GM18511 (cell line): ENCODE measurements at regions not wholly inside any gene's neighbourhood (a gene's known extent, or its start where the extent isn't known, plus 50 kb on each side); places are given as distances from the start of the nearest gene placed in this dataset.

Experiments used
- ATAC-seq: cut with Tn5 transposase; IDR thresholded peaks from one replicate; pipeline ENCODE4 v1.9.1; 2021; ENCODE audit warnings: mild to moderate bottlenecking, moderate library complexity; ENCODE audit not compliant: unreplicated experiment

DNA sequence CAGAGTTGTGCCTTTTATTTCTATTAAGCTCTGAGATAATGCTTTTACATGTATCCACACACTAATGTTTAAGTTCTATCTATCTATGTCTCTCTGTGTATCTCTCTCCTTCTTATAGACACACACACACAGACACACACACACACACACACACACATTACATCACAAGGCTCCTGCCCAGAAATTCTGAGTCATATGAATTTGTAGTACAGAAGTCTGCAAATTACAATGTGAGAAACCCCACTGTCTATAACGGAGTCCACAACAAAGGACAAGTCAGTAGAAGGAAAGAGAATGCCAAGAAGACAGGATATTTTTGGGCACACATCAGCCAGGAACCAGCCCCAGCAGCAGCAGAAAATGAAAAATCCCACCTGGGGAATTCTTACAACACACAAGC lies 142.4 kb downstream of the EN1 start:
- ATAC-seq = no peak

DNA sequence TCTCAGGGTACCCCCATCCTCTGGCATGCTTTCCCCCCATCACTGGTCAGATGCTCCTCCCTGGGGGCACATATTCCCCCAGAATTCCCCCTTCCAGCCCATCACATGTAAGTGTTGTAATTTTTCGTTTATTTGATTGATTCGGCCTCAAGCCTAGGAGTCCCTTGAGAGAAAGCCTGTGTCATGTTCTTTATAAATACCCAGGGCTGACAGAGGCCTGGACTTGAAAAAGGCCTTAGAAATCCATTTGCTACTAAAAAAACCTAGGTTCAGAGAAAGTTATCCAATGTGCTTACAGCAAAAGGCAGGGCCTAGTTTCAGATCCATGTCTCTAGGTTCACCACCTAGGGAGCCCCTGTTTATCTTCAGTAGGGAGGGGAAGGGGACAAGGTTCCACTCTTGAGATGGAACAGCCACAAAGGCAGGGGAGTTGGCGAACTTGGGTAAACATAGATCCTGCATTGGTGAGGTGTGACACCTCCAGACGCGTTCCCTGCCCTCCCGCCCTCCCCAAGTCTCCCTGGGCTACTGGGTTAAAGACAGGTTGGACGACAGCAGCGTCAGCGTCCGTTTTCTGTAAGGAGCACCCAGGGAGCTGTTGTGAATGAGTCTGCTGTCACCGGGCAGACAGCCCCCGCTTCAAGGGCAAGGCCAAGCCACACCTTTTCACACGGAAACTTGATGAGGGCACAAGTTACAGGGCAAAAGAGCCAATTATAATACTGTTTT lies 147.8 kb downstream of the EN1 start:
- no peak for ATAC-seq

GRCh38 chr2:118698564-118698963 lies 148.9 kb downstream of the EN1 start:
- ATAC-seq = no peak

- no peak for ATAC-seq
Measured at GRCh38 chr2:118697781-118698180, 149.7 kb downstream of the EN1 start.

DNA sequence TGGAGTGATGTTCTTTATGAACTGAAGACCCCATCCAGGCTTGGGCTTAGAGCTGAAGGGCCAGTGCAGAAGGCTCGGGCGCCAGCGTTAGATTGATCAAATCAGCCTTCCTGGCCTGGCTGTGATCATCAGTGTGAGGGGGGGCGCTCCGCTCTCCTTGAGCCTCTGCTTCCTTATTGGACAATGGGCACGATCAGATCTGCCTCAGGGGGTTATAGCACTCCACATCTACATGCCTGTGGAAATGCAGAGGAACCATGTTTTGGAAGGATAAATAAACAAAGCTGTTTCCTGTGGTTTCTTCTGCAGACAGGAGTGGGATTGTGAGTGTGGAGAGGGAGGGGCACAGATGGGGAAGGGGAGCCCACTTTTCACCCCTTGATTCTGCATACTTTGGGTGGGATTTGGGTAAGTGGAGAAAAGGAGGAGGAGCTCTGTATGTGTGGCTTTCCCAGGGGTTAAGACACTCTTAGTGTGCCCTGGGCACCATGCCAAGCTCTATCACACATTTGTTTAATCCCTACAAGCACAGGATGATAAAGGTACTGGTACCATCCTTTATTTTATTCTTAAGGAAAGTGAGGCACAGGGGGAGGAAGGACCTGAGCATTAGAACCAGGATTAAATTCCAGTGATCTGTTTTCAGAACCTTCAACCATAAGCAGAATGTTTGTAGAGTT lies 150.5 kb downstream of the EN1 start:
- ATAC-seq = no peak

GRCh38 chr2:118693287-118693822 lies 154.1 kb downstream of the EN1 start:
- no peak for ATAC-seq

GRCh38 chr2:118689874-118690273 lies 157.6 kb downstream of the EN1 start:
- no peak for ATAC-seq

GRCh38 chr2:118689456-118689855 lies 158.0 kb downstream of the EN1 start:
- ATAC-seq = no peak

DNA sequence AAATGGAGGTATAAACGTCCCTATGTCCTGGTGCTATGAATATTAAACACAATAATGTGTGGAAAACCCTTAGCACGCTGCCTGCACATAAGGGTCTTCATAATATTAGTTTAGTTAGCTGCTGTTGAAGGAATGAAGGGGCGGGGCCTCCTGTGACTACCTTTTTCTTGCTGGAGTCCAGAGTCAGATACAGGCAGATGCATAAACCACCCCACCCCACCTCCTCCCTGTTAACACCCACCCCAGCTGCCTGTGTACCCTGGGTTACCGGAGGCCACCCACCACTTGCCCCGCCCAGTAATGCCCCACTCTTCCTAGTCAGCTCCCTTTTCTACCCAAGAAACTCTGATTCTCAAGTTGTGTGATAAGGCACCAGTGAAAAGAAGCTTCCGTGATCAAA lies 158.4 kb downstream of the EN1 start:
- no peak for ATAC-seq

GRCh38 chr2:118687698-118688097 lies 159.8 kb downstream of the EN1 start:
- no peak for ATAC-seq

DNA sequence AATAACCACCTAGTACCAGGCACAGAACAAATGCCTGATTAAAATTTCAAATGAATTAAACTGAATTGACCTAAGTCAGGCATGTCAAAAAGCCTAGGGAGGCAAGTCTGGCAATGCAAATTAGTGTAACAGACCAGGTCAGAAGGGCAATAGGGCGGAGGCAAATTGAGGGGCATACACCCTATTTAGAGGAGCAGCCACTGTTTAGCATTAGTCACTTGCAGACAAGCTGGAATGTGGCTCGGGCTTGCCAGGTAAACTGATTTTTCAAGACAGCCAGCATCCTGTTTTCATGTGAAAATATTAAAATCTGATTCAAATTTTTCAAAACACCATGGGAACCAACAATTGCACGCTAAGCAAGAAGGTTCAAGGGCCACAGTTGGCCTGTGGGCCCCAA lies 160.3 kb downstream of the EN1 start:
- no peak for ATAC-seq

GRCh38 chr2:118686346-118686745 lies 161.1 kb downstream of the EN1 start:
- no peak for ATAC-seq

DNA sequence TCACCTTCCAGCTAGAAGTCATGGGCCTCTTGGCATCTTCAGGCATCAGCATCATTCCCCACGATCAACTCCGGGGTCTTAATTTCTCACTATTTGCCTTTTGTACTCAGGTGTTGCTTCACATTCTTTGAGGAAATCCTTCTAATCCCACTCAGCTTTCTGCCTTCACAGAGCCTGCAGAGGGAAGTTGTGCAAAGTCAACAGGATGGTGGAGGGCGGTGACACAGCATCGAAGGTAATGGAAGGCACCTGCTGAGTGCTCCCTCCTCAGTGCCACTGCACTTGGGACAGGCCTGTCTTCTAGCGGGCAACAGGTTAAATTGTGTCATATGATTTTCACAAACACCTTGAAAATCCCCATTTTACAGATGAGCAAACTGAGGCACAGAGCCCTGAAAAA lies 164.0 kb downstream of the EN1 start:
- no peak for ATAC-seq

GRCh38 chr2:118678985-118679384 lies 168.5 kb downstream of the EN1 start:
- ATAC-seq = no peak

- ATAC-seq = no peak
Measured at GRCh38 chr2:118677546-118677945, 169.9 kb downstream of the EN1 start.

DNA sequence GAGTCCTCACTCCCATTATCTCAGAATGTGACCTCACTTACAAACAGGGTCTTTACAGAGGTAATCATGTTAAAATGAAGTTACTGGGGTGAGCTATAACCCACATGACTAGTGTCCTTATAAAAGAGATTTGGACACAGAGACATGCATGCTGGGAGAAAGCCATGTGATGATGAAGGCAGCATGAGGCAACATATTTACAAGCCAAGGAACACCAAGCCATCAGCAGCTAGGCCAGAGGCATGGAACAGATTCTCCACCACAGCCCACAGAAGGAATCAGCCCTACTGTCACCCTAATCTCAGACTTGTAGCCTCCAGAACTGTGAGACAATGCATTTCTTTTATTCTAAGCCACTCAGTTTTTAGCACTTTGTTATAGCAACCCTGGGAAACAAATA lies 171.9 kb downstream of the EN1 start:
- ATAC-seq = no peak

DNA sequence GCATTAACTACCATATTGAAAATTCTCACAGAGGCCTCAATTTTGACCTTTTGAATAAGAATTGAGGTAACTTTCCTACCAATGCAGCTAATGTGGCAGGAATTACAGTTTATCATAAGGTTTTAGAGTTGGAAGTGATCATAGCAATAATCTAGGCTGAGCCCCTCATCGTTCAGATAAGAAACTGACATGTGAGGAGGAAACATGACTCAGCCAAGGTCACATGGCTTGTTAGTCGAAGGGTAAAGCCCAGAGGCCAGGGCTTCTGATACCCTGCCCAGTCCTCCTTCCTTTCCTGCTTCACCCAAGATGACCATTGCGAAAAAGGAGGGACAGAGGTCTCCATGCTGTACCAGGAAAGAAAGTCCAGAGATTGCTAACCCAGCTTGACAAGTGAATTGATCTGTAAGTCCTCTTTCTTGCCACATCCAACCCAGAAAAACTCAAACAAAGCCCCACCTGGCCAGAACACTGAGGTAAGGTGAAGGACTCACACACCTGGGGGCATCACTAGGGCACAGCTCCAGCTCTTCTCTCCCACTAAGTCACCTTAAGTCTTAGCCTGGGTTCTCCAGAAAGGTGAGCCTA lies 174.8 kb downstream of the EN1 start:
- no peak for ATAC-seq

DNA sequence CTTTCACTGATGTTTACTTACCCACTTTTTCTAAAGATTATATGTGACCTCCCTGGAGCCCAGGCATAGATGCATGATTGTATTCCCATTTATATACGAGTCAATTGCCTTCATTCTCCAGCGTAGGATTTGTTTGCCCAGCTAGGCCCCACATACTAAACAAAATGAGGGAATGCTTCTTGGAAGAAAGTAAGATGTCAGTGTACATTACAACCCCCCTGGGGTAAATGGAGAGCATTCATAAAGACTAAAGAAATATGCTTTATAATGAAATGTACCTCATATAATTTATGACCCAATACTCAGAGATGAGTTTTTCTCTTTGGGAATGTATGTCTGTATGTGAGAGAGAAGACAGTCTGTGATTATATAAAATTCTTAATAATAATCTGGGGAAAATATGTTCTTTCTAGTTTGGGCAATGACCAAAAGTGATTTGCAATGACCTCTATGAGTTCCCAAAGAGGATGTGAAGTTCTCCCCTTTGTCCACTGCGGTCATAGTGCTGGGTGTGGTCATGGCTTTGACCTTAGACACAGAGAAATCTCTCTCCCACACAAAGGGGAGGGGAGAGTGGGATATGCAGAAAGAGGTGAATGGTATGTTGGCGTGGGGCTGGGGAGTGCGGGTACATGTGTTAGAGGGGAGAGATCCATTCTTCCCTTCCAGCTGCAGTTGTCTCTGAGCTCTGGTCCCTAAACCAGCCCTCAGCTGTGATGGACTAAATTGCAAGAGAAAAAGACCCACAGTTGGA lies 175.6 kb downstream of the EN1 start:
- ATAC-seq = no peak

GRCh38 chr2:118670838-118671237 lies 176.6 kb downstream of the EN1 start:
- no peak for ATAC-seq

DNA sequence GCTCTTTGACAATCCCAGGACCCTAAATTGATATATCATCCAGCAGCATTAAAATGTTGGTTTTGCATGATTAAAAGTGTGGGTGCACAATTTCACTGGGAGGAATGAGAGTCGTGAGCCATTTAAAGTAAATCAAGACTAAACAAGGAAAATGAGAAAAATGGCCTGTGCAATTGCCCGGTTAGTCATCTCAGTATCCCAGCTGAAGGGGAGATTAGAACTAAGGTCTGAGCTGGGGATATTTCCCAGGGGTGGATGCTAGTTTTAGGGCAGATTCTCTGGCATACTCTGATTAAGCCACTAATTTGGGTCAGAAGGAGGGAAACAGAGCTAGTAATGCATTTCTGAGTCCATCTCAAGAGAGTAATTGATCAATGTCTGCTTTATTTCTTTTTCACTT lies 177.2 kb downstream of the EN1 start:
- ATAC-seq = no peak

GRCh38 chr2:118669654-118670053 lies 177.8 kb downstream of the EN1 start:
- ATAC-seq = no peak
